ENCODE measurements at regions not wholly inside any gene's neighbourhood (a gene's known extent, or its start where the extent isn't known, plus 50 kb on each side); places are given as distances from the start of the nearest gene placed in this dataset.

- DNase-seq (ENCODE audit: low read depth, low spot score), result no peak
- Mint-ChIP-seq H3K27ac (ENCODE audit: unreplicated experiment) (no peak overlapping the region), H3K4me1 (no peaks in the 10 kb centered on the region), H3K9me3 (no peaks in the 10 kb centered on the region), H3K27me3 (ENCODE audit: low read depth) (no peaks in the 10 kb centered on the region), H3K36me3 (ENCODE audit: low read depth) (no peaks in the 10 kb centered on the region), H3K4me3 (no peak overlapping the region)
- no peak for TF ChIP-seq CTCF (conservative IDR thresholded peaks at IDR 0.05)
These were observed 383.2 kb upstream of the FLRT2 start for GRCh38 chr14:85146779-85147178.

- H3K36me3 Mint-ChIP-seq (ENCODE audit: low read depth), result no peaks in the 10 kb centered on the region
- TF ChIP-seq CTCF (conservative IDR thresholded peaks at IDR 0.05), result no peak
- H3K4me3 Mint-ChIP-seq, result no peak overlapping the region
- no peak overlapping the region for H3K27ac Mint-ChIP-seq (ENCODE audit: unreplicated experiment)
- H3K9me3 Mint-ChIP-seq, result peaks cover 2% of the 10 kb centered on the region
- no peak for DNase-seq (ENCODE audit: low read depth, low spot score)
- no peaks in the 10 kb centered on the region for H3K4me1 Mint-ChIP-seq
- no peaks in the 10 kb centered on the region for H3K27me3 Mint-ChIP-seq (ENCODE audit: low read depth)
These were observed 379.8 kb upstream of the FLRT2 start for GRCh38 chr14:85150166-85150565.

GRCh38 chr14:85154714-85155113 is 375.2 kb upstream of the FLRT2 start:
- Mint-ChIP-seq H3K36me3 (ENCODE audit: low read depth) (no peaks in the 10 kb centered on the region), H3K27ac (ENCODE audit: unreplicated experiment) (no peak overlapping the region), H3K4me1 (no peaks in the 10 kb centered on the region), H3K27me3 (ENCODE audit: low read depth) (no peaks in the 10 kb centered on the region), H3K9me3 (peaks cover 2% of the 10 kb centered on the region), H3K4me3 (no peak overlapping the region)
- no peak for TF ChIP-seq CTCF (conservative IDR thresholded peaks at IDR 0.05)
- DNase-seq (ENCODE audit: low read depth, low spot score), result no peak

- H3K4me3 Mint-ChIP-seq, result no peak overlapping the region
- H3K4me1 Mint-ChIP-seq, result no peaks in the 10 kb centered on the region
- H3K27me3 Mint-ChIP-seq (ENCODE audit: low read depth), result no peaks in the 10 kb centered on the region
- H3K36me3 Mint-ChIP-seq (ENCODE audit: low read depth), result peaks cover under 1% of the 10 kb centered on the region
- H3K9me3 Mint-ChIP-seq, result peaks cover 2% of the 10 kb centered on the region
- TF ChIP-seq CTCF (conservative IDR thresholded peaks at IDR 0.05), result no peak
- DNase-seq (ENCODE audit: low read depth, low spot score), result no peak
- H3K27ac Mint-ChIP-seq (ENCODE audit: unreplicated experiment), result no peak overlapping the region
These were observed 373.6 kb upstream of the FLRT2 start for GRCh38 chr14:85156319-85156718.

GRCh38 chr14:85159726-85160125 is 370.2 kb upstream of the FLRT2 start:
- Mint-ChIP-seq H3K36me3 (ENCODE audit: low read depth) (peaks cover 2% of the 10 kb centered on the region), H3K4me3 (no peak overlapping the region), H3K4me1 (no peaks in the 10 kb centered on the region), H3K27ac (ENCODE audit: unreplicated experiment) (no peak overlapping the region), H3K9me3 (peaks cover 9% of the 10 kb centered on the region), H3K27me3 (ENCODE audit: low read depth) (no peaks in the 10 kb centered on the region)
- DNase-seq (ENCODE audit: low read depth, low spot score), result no peak
- no peak for TF ChIP-seq CTCF (conservative IDR thresholded peaks at IDR 0.05)

- Mint-ChIP-seq H3K27me3 (ENCODE audit: low read depth) (no peaks in the 10 kb centered on the region), H3K9me3 (peaks cover 8% of the 10 kb centered on the region), H3K27ac (ENCODE audit: unreplicated experiment) (no peak overlapping the region), H3K36me3 (ENCODE audit: low read depth) (peaks cover 2% of the 10 kb centered on the region), H3K4me3 (no peak overlapping the region), H3K4me1 (no peaks in the 10 kb centered on the region)
- DNase-seq (ENCODE audit: low read depth, low spot score), result no peak
- no peak for TF ChIP-seq CTCF (conservative IDR thresholded peaks at IDR 0.05)
These were observed 364.9 kb upstream of the FLRT2 start for GRCh38 chr14:85165094-85165493.
